ENCODE measurements at regions not wholly inside any gene's neighbourhood (a gene's known extent, or its start where the extent isn't known, plus 50 kb on each side); places are given as distances from the start of the nearest gene placed in this dataset.

DNA sequence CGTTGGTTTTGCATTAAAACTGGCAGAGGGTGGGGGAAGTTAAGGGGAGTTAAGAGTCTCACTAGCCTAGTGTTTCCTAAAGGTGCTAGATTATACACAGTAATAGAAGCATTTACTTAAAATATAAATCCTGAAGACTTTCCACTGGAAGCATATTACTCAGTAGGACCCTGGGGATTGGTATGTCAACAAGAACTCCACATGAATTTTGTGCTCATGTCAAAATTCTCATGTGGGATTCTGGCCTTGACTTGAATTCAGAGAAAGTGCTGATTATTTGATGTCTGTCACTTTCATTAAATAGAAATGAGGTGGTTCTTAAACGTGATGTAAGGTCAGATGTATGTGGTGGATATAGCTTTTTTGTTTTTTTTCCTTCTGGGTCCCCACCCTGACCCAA, 997.2 kb downstream of the TUSC7 start (continued):
- TF ChIP-seq JUNB (IDR thresholded peaks at IDR 0.05; ENCODE audit: unreplicated experiment) (no peak), ZNF331 (CRISPR knock-in tag; IDR thresholded peaks at IDR 0.05; ENCODE audit: low read depth) (no peak), POLR2AphosphoS5 (IDR thresholded peaks at IDR 0.05; ENCODE audit: low read depth) (no peak), ZNF114 (CRISPR knock-in tag; IDR thresholded peaks at IDR 0.05) (no peak), EZH2phosphoT487 (IDR thresholded peaks at IDR 0.05; ENCODE audit: unreplicated experiment) (no peak)
- TF ChIP-seq, protein P1, sequence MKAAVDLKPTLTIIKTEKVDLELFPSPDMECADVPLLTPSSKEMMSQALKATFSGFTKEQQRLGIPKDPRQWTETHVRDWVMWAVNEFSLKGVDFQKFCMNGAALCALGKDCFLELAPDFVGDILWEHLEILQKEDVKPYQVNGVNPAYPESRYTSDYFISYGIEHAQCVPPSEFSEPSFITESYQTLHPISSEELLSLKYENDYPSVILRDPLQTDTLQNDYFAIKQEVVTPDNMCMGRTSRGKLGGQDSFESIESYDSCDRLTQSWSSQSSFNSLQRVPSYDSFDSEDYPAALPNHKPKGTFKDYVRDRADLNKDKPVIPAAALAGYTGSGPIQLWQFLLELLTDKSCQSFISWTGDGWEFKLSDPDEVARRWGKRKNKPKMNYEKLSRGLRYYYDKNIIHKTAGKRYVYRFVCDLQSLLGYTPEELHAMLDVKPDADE (IDR thresholded peaks at IDR 0.05): no peak
- TF ChIP-seq, protein P2, sequence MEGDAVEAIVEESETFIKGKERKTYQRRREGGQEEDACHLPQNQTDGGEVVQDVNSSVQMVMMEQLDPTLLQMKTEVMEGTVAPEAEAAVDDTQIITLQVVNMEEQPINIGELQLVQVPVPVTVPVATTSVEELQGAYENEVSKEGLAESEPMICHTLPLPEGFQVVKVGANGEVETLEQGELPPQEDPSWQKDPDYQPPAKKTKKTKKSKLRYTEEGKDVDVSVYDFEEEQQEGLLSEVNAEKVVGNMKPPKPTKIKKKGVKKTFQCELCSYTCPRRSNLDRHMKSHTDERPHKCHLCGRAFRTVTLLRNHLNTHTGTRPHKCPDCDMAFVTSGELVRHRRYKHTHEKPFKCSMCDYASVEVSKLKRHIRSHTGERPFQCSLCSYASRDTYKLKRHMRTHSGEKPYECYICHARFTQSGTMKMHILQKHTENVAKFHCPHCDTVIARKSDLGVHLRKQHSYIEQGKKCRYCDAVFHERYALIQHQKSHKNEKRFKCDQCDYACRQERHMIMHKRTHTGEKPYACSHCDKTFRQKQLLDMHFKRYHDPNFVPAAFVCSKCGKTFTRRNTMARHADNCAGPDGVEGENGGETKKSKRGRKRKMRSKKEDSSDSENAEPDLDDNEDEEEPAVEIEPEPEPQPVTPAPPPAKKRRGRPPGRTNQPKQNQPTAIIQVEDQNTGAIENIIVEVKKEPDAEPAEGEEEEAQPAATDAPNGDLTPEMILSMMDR (conservative IDR thresholded peaks at IDR 0.05; ENCODE audit: low read depth in 2 of 2): no peak

DNA sequence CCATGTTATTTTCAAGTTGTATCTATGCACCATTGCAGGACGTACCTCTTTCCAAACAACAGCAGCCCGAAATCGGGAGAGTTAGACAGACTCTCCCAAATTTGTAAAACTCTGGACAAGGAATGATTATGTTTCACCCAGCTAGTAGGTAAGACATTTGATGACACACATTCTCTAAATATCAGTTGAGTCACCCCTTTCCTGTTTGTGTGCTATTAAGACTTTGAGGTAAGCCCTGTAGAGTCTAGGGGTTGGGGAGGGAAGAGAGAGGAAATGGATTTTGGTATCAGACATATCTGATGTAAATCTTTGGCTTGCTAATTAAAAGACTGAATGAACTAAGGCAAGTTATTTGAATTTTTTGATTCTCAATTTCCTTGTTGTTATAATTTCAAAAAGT, 999.0 kb downstream of the TUSC7 start:
- Histone ChIP-seq H3K4me1 (ENCODE audit: insufficient read depth) (no peaks in the 10 kb centered on the region), H3K4me2 (no peak overlapping the region), H3K4me3 (no peak overlapping the region), H3K27me3 (ENCODE audit: insufficient read depth) (no peaks in the 10 kb centered on the region), H3F3A (replicated peaks; ENCODE audit: low read depth) (no peaks in the 10 kb centered on the region), H3K9me2 (ENCODE audit: insufficient read depth) (no peaks in the 10 kb centered on the region), H4K20me1 (replicated peaks; ENCODE audit: insufficient read depth) (no peaks in the 10 kb centered on the region), H3K79me2 (replicated peaks; ENCODE audit: insufficient read depth) (no peaks in the 10 kb centered on the region), H2AFZ (no peak overlapping the region), H3K36me3 (ENCODE audit: insufficient read depth) (no peaks in the 10 kb centered on the region), H3K27ac (ENCODE audit: low read depth) (no peak overlapping the region)
- Mint-ChIP-seq H3K27me3 (ENCODE audit: insufficient read depth, low read depth, poor library complexity) (no peaks in the 10 kb centered on the region), H3K27ac (no peak overlapping the region), H3K9me3 (no peaks in the 10 kb centered on the region), H3K4me3 (no peak overlapping the region), H3K36me3 (ENCODE audit: low read depth) (no peaks in the 10 kb centered on the region), H3K4me1 (no peaks in the 10 kb centered on the region)
- ATAC-seq (no peak), DNase-seq (ENCODE audit: low spot score) (no peak)
- TF ChIP-seq JUNB (IDR thresholded peaks at IDR 0.05; ENCODE audit: unreplicated experiment) (no peak), STAT1 (IDR thresholded peaks at IDR 0.05; ENCODE audit: unreplicated experiment) (no peak), ZNF114 (CRISPR knock-in tag; IDR thresholded peaks at IDR 0.05) (no peak), NANOG (IDR thresholded peaks at IDR 0.05; ENCODE audit: borderline replicate concordance) (no peak), CREB1 (CRISPR knock-in tag; IDR thresholded peaks at IDR 0.05; ENCODE audit: low read depth) (no peak), EZH2 (IDR thresholded peaks at IDR 0.05; ENCODE audit: low read depth, unreplicated experiment) (no peak), EZH2phosphoT487 (IDR thresholded peaks at IDR 0.05; ENCODE audit: unreplicated experiment) (no peak), POLR2AphosphoS5 (IDR thresholded peaks at IDR 0.05; ENCODE audit: low read depth) (no peak)
- TF ChIP-seq, protein P1 (IDR thresholded peaks at IDR 0.05): no peak
- TF ChIP-seq, protein P3, sequence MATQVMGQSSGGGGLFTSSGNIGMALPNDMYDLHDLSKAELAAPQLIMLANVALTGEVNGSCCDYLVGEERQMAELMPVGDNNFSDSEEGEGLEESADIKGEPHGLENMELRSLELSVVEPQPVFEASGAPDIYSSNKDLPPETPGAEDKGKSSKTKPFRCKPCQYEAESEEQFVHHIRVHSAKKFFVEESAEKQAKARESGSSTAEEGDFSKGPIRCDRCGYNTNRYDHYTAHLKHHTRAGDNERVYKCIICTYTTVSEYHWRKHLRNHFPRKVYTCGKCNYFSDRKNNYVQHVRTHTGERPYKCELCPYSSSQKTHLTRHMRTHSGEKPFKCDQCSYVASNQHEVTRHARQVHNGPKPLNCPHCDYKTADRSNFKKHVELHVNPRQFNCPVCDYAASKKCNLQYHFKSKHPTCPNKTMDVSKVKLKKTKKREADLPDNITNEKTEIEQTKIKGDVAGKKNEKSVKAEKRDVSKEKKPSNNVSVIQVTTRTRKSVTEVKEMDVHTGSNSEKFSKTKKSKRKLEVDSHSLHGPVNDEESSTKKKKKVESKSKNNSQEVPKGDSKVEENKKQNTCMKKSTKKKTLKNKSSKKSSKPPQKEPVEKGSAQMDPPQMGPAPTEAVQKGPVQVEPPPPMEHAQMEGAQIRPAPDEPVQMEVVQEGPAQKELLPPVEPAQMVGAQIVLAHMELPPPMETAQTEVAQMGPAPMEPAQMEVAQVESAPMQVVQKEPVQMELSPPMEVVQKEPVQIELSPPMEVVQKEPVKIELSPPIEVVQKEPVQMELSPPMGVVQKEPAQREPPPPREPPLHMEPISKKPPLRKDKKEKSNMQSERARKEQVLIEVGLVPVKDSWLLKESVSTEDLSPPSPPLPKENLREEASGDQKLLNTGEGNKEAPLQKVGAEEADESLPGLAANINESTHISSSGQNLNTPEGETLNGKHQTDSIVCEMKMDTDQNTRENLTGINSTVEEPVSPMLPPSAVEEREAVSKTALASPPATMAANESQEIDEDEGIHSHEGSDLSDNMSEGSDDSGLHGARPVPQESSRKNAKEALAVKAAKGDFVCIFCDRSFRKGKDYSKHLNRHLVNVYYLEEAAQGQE (IDR thresholded peaks at IDR 0.05; ENCODE audit: unreplicated experiment): no peak
- TF ChIP-seq, protein P2 (conservative IDR thresholded peaks at IDR 0.05; ENCODE audit: low read depth in 2 of 2): no peak

All from GM23338 (cell line).